ENCODE measurements at regions not wholly inside any gene's neighbourhood (a gene's known extent, or its start where the extent isn't known, plus 50 kb on each side); places are given as distances from the start of the nearest gene placed in this dataset.

DNA sequence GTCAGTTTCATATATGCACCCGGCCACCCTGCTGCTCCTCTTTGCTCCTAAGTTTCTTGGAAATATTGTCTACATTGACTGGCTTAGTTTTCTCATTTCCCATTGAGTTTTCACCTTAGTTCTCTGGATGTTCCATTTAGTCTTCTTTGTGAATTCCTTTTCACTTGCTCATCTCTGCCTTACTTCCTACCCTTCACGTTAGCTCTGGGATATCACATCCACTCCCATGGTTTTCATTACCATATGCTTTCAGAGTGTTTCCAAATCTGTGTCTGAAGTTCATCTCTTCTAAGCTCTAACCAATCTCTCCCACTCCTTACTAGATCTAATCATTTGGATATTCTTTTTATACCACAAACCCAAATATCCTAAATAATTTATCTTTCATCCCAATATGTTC, 226.4 kb downstream of the FAM76B start:
- Histone ChIP-seq H3K4me1 (ENCODE audit: insufficient read depth, low read length) (no peaks in the 10 kb centered on the region), H3K27me3 (ENCODE audit: control insufficient read depth in 1 of 2, insufficient read depth in 2 of 2, low read length in 2 of 2) (no peaks in the 10 kb centered on the region), H3K36me3 (ENCODE audit: insufficient read depth, low read length) (no peaks in the 10 kb centered on the region), H3K9me3 (ENCODE audit: low read length) (no peaks in the 10 kb centered on the region), H3K9ac (ENCODE audit: low read length) (no peak overlapping the region), H3K4me3 (ENCODE audit: low read depth in 1 of 2, low read length in 2 of 2) (no peak overlapping the region), H3K27ac (ENCODE audit: low read depth, low read length) (no peak overlapping the region)

DNA sequence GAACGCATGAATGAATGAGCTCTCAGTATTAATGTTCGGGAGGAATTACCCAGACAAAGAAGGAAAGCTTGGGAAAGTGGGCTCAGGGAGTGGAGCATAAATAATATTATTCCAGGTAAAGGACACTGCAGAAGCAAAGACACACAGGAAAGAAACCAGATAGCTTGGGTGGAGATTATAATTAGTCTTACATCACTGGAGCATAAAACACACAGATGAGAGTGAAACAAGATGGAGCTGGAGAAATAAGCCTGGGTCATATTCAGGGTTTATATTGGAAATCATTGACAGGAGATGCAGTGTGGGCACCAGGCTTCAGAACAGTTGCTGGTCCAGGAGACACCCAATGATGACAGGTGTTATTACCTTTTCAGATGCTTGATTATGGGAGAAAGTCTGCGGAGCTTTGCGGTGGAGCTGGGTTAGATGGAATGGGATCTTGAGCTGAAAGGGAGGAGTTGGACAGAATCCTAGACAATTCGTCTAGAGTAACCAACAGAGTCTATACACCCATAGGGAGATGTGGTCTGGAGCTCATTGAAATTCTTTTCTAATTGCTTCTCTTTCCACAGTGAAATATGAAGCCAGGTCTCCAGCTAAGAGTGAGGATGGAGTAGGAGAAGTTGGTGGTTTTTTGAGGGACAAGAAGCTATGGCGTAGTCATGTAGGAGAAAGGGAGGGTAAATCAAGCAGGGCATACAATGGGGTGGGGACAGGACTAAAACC, 227.2 kb downstream of the FAM76B start:
- Histone ChIP-seq H3K9me3 (ENCODE audit: low read length) (no peaks in the 10 kb centered on the region), H3K27me3 (ENCODE audit: control insufficient read depth in 1 of 2, insufficient read depth in 2 of 2, low read length in 2 of 2) (no peaks in the 10 kb centered on the region), H3K4me1 (ENCODE audit: insufficient read depth, low read length) (no peaks in the 10 kb centered on the region), H3K27ac (ENCODE audit: low read depth, low read length) (no peak overlapping the region), H3K36me3 (ENCODE audit: insufficient read depth, low read length) (no peaks in the 10 kb centered on the region), H3K9ac (ENCODE audit: low read length) (no peak overlapping the region), H3K4me3 (ENCODE audit: low read depth in 1 of 2, low read length in 2 of 2) (no peak overlapping the region)

- no peak overlapping the region for H3K4me3 ChIP-seq (ENCODE audit: low read depth in 1 of 2, low read length in 2 of 2)
- no peaks in the 10 kb centered on the region for H3K9me3 ChIP-seq (ENCODE audit: low read length)
- no peak overlapping the region for H3K9ac ChIP-seq (ENCODE audit: low read length)
- no peak overlapping the region for H3K27ac ChIP-seq (ENCODE audit: low read depth, low read length)
- H3K4me1 ChIP-seq (ENCODE audit: insufficient read depth, low read length) = no peaks in the 10 kb centered on the region
- H3K27me3 ChIP-seq (ENCODE audit: control insufficient read depth in 1 of 2, insufficient read depth in 2 of 2, low read length in 2 of 2) = no peaks in the 10 kb centered on the region
- no peaks in the 10 kb centered on the region for H3K36me3 ChIP-seq (ENCODE audit: insufficient read depth, low read length)
These were observed 229.7 kb downstream of the FAM76B start for GRCh38 chr11:95559899-95560298.

DNA sequence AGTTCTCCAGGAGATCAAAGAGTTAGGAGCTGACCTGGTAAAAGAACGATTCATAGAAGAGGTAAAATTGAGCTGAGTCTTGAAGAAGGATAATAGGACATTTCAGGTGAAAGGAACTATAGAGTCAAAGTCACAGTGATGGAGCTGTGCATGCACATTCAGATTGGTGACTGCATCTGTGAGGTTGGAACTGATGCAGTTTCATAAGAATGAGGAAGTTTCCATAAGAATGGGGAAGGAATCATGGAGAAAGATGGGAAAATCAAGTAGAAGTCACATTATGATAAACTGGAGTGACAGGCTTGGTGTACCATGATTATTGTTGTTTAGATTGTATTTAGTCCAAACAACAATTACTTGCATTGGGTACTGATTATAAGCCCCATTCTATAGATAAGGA, 232.2 kb downstream of the FAM76B start:
- no peaks in the 10 kb centered on the region for H3K27me3 ChIP-seq (ENCODE audit: control insufficient read depth in 1 of 2, insufficient read depth in 2 of 2, low read length in 2 of 2)
- no peak overlapping the region for H3K9ac ChIP-seq (ENCODE audit: low read length)
- H3K9me3 ChIP-seq (ENCODE audit: low read length) = no peaks in the 10 kb centered on the region
- no peak overlapping the region for H3K4me3 ChIP-seq (ENCODE audit: low read depth in 1 of 2, low read length in 2 of 2)
- H3K27ac ChIP-seq (ENCODE audit: low read depth, low read length) = no peak overlapping the region
- H3K36me3 ChIP-seq (ENCODE audit: insufficient read depth, low read length) = no peaks in the 10 kb centered on the region
- no peaks in the 10 kb centered on the region for H3K4me1 ChIP-seq (ENCODE audit: insufficient read depth, low read length)

DNA sequence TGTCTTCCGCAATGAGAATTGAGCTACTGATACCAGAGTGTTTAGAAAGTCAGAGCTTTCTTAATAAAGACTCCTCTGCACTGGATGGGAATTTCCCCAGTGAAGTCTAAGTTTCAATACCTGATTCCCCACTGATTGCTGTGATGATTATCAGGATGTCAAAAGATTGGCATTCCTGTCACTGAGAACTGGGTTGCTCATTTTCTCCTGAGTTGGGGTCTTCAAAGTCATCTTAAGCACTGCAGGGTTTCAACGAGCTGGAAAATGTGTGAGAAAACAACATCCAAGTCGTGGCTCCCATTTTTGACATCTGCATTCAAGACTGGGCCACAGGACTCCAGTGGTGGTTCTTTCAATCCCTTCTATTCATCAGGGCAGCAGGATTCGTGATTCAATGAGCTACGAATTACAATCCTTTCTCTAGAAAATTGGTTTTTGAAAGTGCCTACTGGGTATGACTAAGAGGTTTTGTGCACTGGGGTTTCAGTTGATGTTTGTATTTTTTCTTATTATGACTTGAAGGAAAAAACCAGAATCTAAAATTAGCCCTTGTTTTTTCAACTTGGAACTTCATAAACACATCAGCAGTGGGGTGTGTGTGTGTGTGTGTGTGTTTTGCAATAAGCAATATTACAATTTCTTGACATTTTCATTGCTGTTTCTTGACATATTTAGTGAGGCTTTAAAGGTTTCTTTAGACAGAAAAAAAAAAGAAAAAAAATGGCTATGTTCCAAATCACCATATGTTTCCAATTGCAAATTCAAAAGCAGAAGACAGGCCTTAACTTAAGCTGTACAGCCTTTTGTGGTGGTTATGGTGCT, 233.0 kb downstream of the FAM76B start:
- no peaks in the 10 kb centered on the region for H3K36me3 ChIP-seq (ENCODE audit: insufficient read depth, low read length)
- no peaks in the 10 kb centered on the region for H3K9me3 ChIP-seq (ENCODE audit: low read length)
- no peaks in the 10 kb centered on the region for H3K27me3 ChIP-seq (ENCODE audit: control insufficient read depth in 1 of 2, insufficient read depth in 2 of 2, low read length in 2 of 2)
- H3K4me1 ChIP-seq (ENCODE audit: insufficient read depth, low read length) = no peaks in the 10 kb centered on the region
- H3K9ac ChIP-seq (ENCODE audit: low read length) = no peak overlapping the region
- no peak overlapping the region for H3K4me3 ChIP-seq (ENCODE audit: low read depth in 1 of 2, low read length in 2 of 2)
- H3K27ac ChIP-seq (ENCODE audit: low read depth, low read length) = no peak overlapping the region

DNA sequence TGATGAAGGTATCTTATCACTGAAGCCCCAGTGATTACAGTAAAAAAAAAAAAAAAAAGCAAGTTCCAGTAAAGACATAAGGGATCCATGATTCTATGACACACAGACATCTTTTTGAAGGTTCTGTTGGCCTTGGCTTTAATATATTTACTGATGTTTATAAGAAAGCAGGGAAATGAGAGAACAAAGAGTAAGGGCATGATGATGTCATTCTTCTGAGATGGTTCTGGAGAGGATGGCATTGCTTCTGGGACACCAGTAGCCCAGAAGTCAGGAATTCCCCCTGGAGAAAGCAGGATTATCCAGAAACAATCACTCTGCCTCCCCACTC, 233.6 kb downstream of the FAM76B start:
- Histone ChIP-seq H3K9ac (ENCODE audit: low read length) (no peak overlapping the region), H3K27ac (ENCODE audit: low read depth, low read length) (no peak overlapping the region), H3K4me1 (ENCODE audit: insufficient read depth, low read length) (no peaks in the 10 kb centered on the region), H3K9me3 (ENCODE audit: low read length) (no peaks in the 10 kb centered on the region), H3K27me3 (ENCODE audit: control insufficient read depth in 1 of 2, insufficient read depth in 2 of 2, low read length in 2 of 2) (no peaks in the 10 kb centered on the region), H3K4me3 (ENCODE audit: low read depth in 1 of 2, low read length in 2 of 2) (no peak overlapping the region), H3K36me3 (ENCODE audit: insufficient read depth, low read length) (no peaks in the 10 kb centered on the region)

DNA sequence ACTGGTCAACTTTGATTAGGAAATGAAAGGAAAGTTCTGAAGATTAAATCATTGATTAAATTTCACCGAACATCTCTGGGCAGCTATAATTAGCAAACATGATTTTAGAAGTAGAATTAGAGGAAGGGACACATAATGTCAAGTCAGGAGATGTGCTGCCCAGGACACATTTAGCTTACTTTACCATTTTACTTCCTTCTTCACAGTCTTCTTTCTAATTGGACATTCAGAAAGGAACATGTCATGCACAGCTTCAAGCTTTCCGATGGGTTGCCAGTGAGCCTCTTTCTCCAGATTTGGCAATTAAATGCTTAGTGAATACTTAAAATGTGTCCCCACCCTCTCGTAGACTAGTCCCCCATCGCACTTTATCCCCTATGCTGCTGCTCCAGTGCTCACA, 234.7 kb downstream of the FAM76B start:
- Histone ChIP-seq H3K4me1 (ENCODE audit: insufficient read depth, low read length) (no peaks in the 10 kb centered on the region), H3K27ac (ENCODE audit: low read depth, low read length) (no peak overlapping the region), H3K4me3 (ENCODE audit: low read depth in 1 of 2, low read length in 2 of 2) (no peak overlapping the region), H3K9me3 (ENCODE audit: low read length) (no peaks in the 10 kb centered on the region), H3K36me3 (ENCODE audit: insufficient read depth, low read length) (no peaks in the 10 kb centered on the region), H3K9ac (ENCODE audit: low read length) (no peak overlapping the region), H3K27me3 (ENCODE audit: control insufficient read depth in 1 of 2, insufficient read depth in 2 of 2, low read length in 2 of 2) (no peaks in the 10 kb centered on the region)

GRCh38 chr11:95549301-95549700, 240.3 kb downstream of the FAM76B start:
- Histone ChIP-seq H3K27ac (ENCODE audit: low read depth, low read length) (no peak overlapping the region), H3K4me1 (ENCODE audit: insufficient read depth, low read length) (no peaks in the 10 kb centered on the region), H3K36me3 (ENCODE audit: insufficient read depth, low read length) (no peaks in the 10 kb centered on the region), H3K27me3 (ENCODE audit: control insufficient read depth in 1 of 2, insufficient read depth in 2 of 2, low read length in 2 of 2) (no peaks in the 10 kb centered on the region), H3K9ac (ENCODE audit: low read length) (no peak overlapping the region), H3K4me3 (ENCODE audit: low read depth in 1 of 2, low read length in 2 of 2) (no peak overlapping the region), H3K9me3 (ENCODE audit: low read length) (no peaks in the 10 kb centered on the region)

DNA sequence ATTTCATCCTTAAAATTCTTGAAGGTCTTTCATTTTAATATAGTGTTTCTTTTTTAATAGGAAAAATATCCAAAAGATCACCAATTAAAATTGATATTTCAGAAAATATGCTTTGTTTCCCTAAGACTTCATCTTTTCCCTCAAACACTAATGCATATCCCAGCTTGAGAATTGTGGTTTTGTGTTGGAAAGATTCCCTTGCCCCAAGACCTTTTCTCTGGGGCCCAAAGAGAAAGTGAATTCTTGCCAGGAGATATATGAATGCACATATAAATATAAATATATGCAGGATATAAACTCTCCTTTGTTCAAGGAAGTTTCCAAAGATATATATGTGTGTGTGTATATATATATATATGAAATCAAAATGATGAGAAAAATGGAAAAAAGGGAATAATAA, 241.2 kb downstream of the FAM76B start:
- H3K9ac ChIP-seq (ENCODE audit: low read length) = no peak overlapping the region
- no peaks in the 10 kb centered on the region for H3K4me1 ChIP-seq (ENCODE audit: insufficient read depth, low read length)
- H3K27me3 ChIP-seq (ENCODE audit: control insufficient read depth in 1 of 2, insufficient read depth in 2 of 2, low read length in 2 of 2) = no peaks in the 10 kb centered on the region
- no peaks in the 10 kb centered on the region for H3K36me3 ChIP-seq (ENCODE audit: insufficient read depth, low read length)
- H3K9me3 ChIP-seq (ENCODE audit: low read length) = no peaks in the 10 kb centered on the region
- H3K27ac ChIP-seq (ENCODE audit: low read depth, low read length) = no peak overlapping the region
- no peak overlapping the region for H3K4me3 ChIP-seq (ENCODE audit: low read depth in 1 of 2, low read length in 2 of 2)

- Histone ChIP-seq H3K9me3 (ENCODE audit: low read length) (no peaks in the 10 kb centered on the region), H3K27me3 (ENCODE audit: control insufficient read depth in 1 of 2, insufficient read depth in 2 of 2, low read length in 2 of 2) (no peaks in the 10 kb centered on the region)
These were observed 241.6 kb downstream of the FAM76B start for GRCh38 chr11:95547976-95548375.

GRCh38 chr11:95547186-95547585, 242.4 kb downstream of the FAM76B start:
- Histone ChIP-seq H3K9me3 (ENCODE audit: low read length) (no peaks in the 10 kb centered on the region), H3K27ac (ENCODE audit: low read depth, low read length) (no peak overlapping the region), H3K4me1 (ENCODE audit: insufficient read depth, low read length) (no peaks in the 10 kb centered on the region), H3K36me3 (ENCODE audit: insufficient read depth, low read length) (no peaks in the 10 kb centered on the region), H3K27me3 (ENCODE audit: control insufficient read depth in 1 of 2, insufficient read depth in 2 of 2, low read length in 2 of 2) (no peaks in the 10 kb centered on the region), H3K4me3 (ENCODE audit: low read depth in 1 of 2, low read length in 2 of 2) (no peak overlapping the region), H3K9ac (ENCODE audit: low read length) (no peak overlapping the region)

More at GRCh38 chr11:95547976-95548375, 241.6 kb downstream of the FAM76B start:
- H3K27ac ChIP-seq (ENCODE audit: low read depth, low read length) = no peak overlapping the region
- no peak overlapping the region for H3K9ac ChIP-seq (ENCODE audit: low read length)
- H3K4me1 ChIP-seq (ENCODE audit: insufficient read depth, low read length) = no peaks in the 10 kb centered on the region
- H3K4me3 ChIP-seq (ENCODE audit: low read depth in 1 of 2, low read length in 2 of 2) = no peak overlapping the region
- H3K36me3 ChIP-seq (ENCODE audit: insufficient read depth, low read length) = no peaks in the 10 kb centered on the region

Data from muscle layer of colon (tissue), 2 donors.